ENCODE measurements at regions not wholly inside any gene's neighbourhood (a gene's known extent, or its start where the extent isn't known, plus 50 kb on each side); places are given as distances from the start of the nearest gene placed in this dataset.

DNA sequence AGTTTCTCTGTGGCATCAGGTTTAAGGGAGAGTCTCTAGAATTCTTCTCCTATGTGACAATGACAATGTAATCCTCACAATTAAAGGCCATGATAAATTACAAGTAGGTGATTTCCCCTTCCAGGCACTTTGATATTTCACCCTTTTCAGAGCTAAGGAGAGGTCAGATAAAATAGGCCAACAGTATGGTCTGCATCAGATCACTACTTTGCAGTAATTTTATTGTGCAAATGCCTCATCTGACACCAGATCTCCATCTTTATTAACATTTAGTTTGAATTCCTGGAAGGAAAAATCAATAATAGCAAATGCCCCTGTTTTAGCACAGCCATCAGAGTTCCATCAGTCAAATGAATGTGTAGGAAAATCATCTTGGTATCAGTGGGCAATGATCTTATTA is 72.8 kb upstream of the RAB27B start:
- in situ Hi-C loops (cut with MboI) (no loop called here), intact Hi-C loops (cut with micrococcal nuclease) (no loop called here)
- ChIA-PET POLR2A (no interaction called here), CTCF (ENCODE audit: low intra/inter-chr PET ratio) (no interaction called here)
- Histone ChIP-seq H4K20me1 (replicated peaks; ENCODE audit: control insufficient read depth, insufficient read depth, low read length) (no peaks in the 10 kb centered on the region), H3K9ac (ENCODE audit: insufficient read depth in 1 of 2, low read depth in 2 of 2, low read length in 2 of 2) (no peak overlapping the region), H2AFZ (ENCODE audit: low read depth, low read length) (no peak overlapping the region), H3K27ac (ENCODE audit: extremely low read depth, low read depth, low read length) (no peak overlapping the region), H3K36me3 (ENCODE audit: control insufficient read depth, insufficient read depth, low read length) (no peaks in the 10 kb centered on the region), H3K9me3 (replicated peaks; ENCODE audit: control insufficient read depth, insufficient read depth, low read depth, low read length) (no peaks in the 10 kb centered on the region), H3K4me1 (replicated peaks in 1 of 2; ENCODE audit: control insufficient read depth in 2 of 2, insufficient read depth in 2 of 2, low read length in 2 of 2) (no peaks in the 10 kb centered on the region; a peak in 1 of 5 replicates), H3K4me2 (ENCODE audit: insufficient read depth, low read length) (no peak overlapping the region), H3K79me2 (ENCODE audit: control insufficient read depth, insufficient read depth, low read length) (no peaks in the 10 kb centered on the region), H3K9me1 (ENCODE audit: control insufficient read depth, insufficient read depth, low read length) (no peaks in the 10 kb centered on the region), H3K27me3 (ENCODE audit: control insufficient read depth in 2 of 2, insufficient read depth in 2 of 2, low read length in 2 of 2) (no peaks in the 10 kb centered on the region), H3K4me3 (no peak overlapping the region)
- ATAC-seq (no peak), DNase-seq (ENCODE audit: extremely low read depth in 1 of 4, low spot score in 3 of 4) (no peak), FAIRE-seq (no peak)
- no peak for TF ChIP-seq FOSL1 (tag; conservative IDR thresholded peaks at IDR 0.05)
- TF ChIP-seq MIER1 (IDR thresholded peaks at IDR 0.05; ENCODE audit: low read depth), result no peak
- no TSS peak for BruUV-seq (replicated peaks)

DNA sequence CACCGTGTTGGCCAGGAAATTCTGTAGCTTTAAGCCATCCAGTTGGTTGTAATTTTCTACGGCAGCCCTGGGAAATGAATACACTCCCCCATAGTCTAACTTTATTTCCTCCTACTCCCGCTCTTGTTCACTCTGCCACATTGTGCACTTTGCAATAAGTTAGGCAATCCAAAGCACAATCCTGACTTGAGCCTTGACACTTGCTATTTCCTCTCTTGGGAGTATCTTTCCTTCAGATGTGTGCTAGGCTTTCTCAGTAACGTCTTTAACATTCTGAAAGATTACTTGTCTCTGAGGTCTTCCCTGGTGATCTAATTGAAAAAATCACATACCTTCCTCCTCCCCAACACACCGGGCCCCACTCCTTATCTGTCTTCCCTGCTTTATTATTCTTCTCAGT is 65.9 kb upstream of the RAB27B start:
- Histone ChIP-seq H3K4me2 (ENCODE audit: insufficient read depth, low read length) (no peak overlapping the region), H3K9me1 (ENCODE audit: control insufficient read depth, insufficient read depth, low read length) (no peaks in the 10 kb centered on the region), H3K27me3 (ENCODE audit: control insufficient read depth in 2 of 2, insufficient read depth in 2 of 2, low read length in 2 of 2) (no peaks in the 10 kb centered on the region), H3K27ac (ENCODE audit: extremely low read depth, low read depth, low read length) (no peak overlapping the region), H3K9me3 (replicated peaks; ENCODE audit: control insufficient read depth, insufficient read depth, low read depth, low read length) (no peaks in the 10 kb centered on the region), H3K4me3 (no peak overlapping the region), H2AFZ (ENCODE audit: low read depth, low read length) (peak overlapping the region; percentile 19; the same call in 1 of the 2 replicates), H3K79me2 (ENCODE audit: control insufficient read depth, insufficient read depth, low read length) (no peaks in the 10 kb centered on the region), H4K20me1 (replicated peaks; ENCODE audit: control insufficient read depth, insufficient read depth, low read length) (no peaks in the 10 kb centered on the region), H3K4me1 (replicated peaks in 1 of 2; ENCODE audit: control insufficient read depth in 2 of 2, insufficient read depth in 2 of 2, low read length in 2 of 2) (peaks cover 0 to 15% of the 10 kb centered on the region in 2 experiments; a peak in 1 of 5 replicates), H3K36me3 (ENCODE audit: control insufficient read depth, insufficient read depth, low read length) (no peaks in the 10 kb centered on the region), H3K9ac (ENCODE audit: insufficient read depth in 1 of 2, low read depth in 2 of 2, low read length in 2 of 2) (no peak overlapping the region)
- intact Hi-C loops (cut with micrococcal nuclease), result no loop called here
- 13% methylated on average over 5 of the region's 5 CpGs for WGBS (ENCODE audit: insufficient coverage, low coverage, missing lambda C conversion rate)
- ATAC-seq (no peak), FAIRE-seq (peak; percentile 51), DNase-seq (ENCODE audit: extremely low read depth in 1 of 4, low spot score in 3 of 4) (no peak)
- ChIA-PET CTCF (ENCODE audit: low intra/inter-chr PET ratio) (no interaction called here), POLR2A (no interaction called here)
- in situ Hi-C loops (cut with MboI), result no loop called here
- no peak for TF ChIP-seq ZKSCAN8 (CRISPR knock-in tag; IDR thresholded peaks at IDR 0.05)
- BruUV-seq (replicated peaks), result no TSS peak
